GM18505 (cell line): ENCODE measurements at regions not wholly inside any gene's neighbourhood (a gene's known extent, or its start where the extent isn't known, plus 50 kb on each side); places are given as distances from the start of the nearest gene placed in this dataset.

Experiments
- ATAC-seq: cut with Tn5 transposase; IDR thresholded peaks from one replicate; pipeline ENCODE4 v1.9.1; 2021; ENCODE audit not compliant: unreplicated experiment
- POLR2A ChIP-seq: IDR thresholded peaks from 4 replicates; pipeline ENCODE4 v1.6.1; 2011; ENCODE audit warnings: borderline replicate concordance; ENCODE audit not compliant: insufficient read depth, insufficient read length; ENCODE audit errors: extremely low read depth

DNA sequence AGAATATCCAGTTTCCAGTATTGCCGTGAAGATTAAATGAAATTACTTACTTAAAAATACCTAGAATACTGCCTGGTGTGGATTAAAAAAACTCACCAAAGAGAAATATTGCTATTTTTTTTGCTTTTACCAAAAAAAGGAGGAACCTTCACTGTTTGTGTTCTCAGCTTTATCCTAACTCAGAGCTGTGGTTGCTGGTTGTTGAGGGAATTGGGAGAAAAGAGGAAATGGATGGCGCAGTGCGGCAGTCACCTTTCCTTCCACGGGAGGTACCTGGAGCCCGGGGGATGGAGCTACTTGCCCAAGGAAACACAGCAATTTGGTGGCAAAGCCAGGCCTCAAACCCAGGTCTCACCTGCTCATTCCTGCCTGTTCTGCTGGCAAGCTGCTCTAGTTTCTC lies 270.3 kb downstream of the RPLP1 start:
- TF ChIP-seq POLR2A: no peak
- no peak for ATAC-seq

- ATAC-seq: no peak
- TF ChIP-seq POLR2A: no peak
Measured at GRCh38 chr15:69723404-69724096, 270.9 kb downstream of the RPLP1 start.

GRCh38 chr15:69724333-69724732 lies 271.7 kb downstream of the RPLP1 start:
- ATAC-seq: no peak
- no peak for TF ChIP-seq POLR2A

GRCh38 chr15:69725275-69725674 lies 272.7 kb downstream of the RPLP1 start:
- TF ChIP-seq POLR2A: no peak
- no peak for ATAC-seq

- ATAC-seq: no peak
- TF ChIP-seq POLR2A: no peak
Measured at GRCh38 chr15:69725957-69726356, 273.3 kb downstream of the RPLP1 start.

- no peak for TF ChIP-seq POLR2A
- ATAC-seq: no peak
Measured at GRCh38 chr15:69727121-69727924, 274.7 kb downstream of the RPLP1 start.

DNA sequence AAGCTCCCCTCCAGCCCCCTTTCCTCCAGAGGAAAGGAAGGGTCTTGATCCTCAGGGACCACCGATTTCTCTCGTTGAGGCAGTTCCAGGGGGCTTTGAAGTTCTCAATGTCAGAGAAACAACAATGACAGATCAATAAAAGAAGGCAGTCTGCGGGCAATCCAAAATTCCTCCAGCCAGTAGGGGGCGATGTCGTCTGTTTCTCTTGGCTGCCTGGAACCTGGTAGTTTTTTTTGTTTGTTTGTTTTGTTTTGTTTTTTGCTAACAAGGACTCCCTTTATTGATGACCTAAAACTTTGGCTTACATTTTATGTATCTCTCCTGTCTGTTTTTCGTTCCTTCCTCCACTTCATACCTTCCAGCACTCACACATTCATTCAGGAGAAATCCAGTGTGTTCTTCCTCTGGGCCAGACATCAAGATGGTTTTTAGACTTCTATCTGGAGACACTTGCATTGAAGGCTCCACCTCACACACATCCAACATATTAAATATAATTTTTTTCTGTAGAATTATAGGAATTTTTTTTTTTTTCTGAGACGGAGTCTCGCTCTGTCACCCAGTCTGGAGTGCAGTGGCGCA lies 276.6 kb downstream of the RPLP1 start:
- no peak for ATAC-seq

DNA sequence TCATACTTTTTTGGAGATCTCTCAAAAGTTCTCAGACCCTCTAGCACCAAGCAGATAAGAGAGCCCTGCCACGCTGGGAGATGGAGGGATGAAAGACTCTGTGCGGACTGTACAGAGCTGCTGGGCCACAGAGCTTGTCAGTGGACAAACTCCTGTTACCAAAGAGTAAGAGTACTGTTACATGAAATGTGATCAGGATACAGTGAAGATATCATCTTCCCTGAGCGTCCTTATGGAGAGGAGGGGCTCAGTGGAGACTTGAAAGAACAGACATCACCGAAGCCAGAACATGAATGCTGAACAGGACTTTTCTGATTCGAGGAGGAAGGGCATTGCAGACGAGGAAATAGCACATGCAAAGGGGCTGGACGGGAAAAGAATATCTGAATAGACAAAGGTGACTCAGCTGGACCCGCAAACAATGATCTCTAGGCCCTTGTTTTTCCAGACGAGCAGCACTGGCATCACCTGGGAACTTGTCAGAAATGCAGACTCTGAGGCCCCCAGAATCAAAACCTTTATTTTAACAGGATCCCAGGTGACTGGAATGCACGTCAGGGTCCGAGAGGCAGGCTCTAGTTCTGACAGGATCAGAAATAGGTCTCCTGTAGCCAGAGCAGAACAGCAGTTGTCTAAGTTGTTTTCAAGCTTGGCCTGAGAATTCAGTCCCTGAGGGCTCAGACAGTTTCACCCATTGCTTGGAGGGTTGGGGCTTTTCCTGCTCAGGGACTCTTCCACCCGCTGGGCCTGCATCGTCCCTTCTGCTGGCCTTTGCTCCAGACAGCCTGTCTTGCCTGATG lies 277.9 kb downstream of the RPLP1 start:
- ATAC-seq: no peak
- no peak for TF ChIP-seq POLR2A

More for the DNA sequence above, 276.6 kb downstream of the RPLP1 start:
- no peak for TF ChIP-seq POLR2A

DNA sequence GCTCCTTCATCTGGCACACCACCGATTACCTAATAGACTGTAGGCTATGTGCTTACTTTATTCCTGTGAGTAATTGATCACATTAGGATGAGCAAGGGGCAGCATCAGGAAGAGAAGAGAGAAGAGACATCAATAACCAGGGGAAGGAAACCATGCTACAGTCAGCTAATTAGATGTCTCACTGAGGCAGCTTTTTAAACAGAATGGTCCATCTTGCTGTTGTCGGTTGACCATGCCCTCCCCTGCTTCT lies 278.4 kb downstream of the RPLP1 start:
- no peak for TF ChIP-seq POLR2A
- ATAC-seq: no peak

GRCh38 chr15:69731581-69731980 lies 279.0 kb downstream of the RPLP1 start:
- ATAC-seq: no peak
- TF ChIP-seq POLR2A: no peak

DNA sequence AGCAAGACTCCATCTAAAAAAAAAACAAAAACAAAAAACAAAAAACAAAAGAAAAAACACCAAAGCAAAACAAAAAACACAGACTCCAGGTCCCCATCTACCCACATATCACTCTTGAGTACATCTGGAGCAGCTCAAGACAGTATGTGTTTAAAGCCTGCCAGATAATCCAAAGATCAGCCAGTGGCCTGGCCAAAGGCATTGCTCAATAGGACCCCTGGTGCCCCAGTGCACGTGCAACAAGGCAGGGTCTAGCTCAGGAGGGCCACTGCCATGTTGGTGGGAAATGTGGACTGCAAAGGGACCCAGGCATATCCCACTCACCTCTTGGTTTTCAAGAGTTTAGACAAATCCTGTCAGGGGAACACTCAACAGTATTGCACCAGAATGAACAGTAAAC lies 279.5 kb downstream of the RPLP1 start:
- no peak for TF ChIP-seq POLR2A
- ATAC-seq: no peak

- TF ChIP-seq POLR2A: no peak
- no peak for ATAC-seq
Measured at GRCh38 chr15:69734699-69735098, 282.1 kb downstream of the RPLP1 start.

DNA sequence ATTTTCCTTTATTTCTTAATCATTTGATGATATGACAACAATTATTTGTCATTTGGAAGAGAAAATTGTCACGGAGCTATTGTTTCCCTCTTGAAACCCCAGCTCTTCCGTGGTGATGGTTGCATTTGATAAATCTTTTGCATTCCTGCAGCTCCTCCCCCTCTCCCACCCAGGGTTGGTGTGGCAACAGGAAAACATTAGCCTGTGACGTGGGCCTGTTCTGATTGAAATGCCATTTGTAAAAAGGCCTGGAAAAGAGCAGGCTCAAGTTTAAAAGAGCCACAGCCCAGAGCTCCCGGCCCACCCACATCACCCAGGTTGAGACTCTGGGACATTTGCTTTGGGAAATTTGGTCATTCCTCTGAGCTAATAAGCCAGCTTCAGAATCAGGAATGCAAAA lies 282.5 kb downstream of the RPLP1 start:
- no peak for TF ChIP-seq POLR2A
- no peak for ATAC-seq
